HEK293 (cell line): ENCODE measurements at regions not wholly inside any gene's neighbourhood (a gene's known extent, or its start where the extent isn't known, plus 50 kb on each side); places are given as distances from the start of the nearest gene placed in this dataset.

Experiments
- CTCF ChIA-PET: fragments of 350-600 bp; formaldehyde crosslinking; extraction: SDS; loops from one replicate; lab custom pipeline; 2021; ENCODE audit warnings: antibody characterized with exemption; lab: Yijun Ruan, JAX
- POLR2A ChIA-PET: fragments of 300-600 bp; formaldehyde crosslinking; extraction: SDS; loops from one replicate; lab custom pipeline; 2020; ENCODE audit warnings: antibody characterized with exemption, inconsistent platforms; lab: Yijun Ruan, JAX
- H3K27ac ChIP-seq: fragments of 200-500 bp; sonication (Bioruptor generic); 2 replicates; pipeline ENCODE4 v1.5.1; 2014; ENCODE audit warnings: low read depth, low read length, control low read depth, inconsistent platforms; ENCODE audit errors: extremely low read depth
- H3K36me3 ChIP-seq, 2 experiments: fragments of 200-500 bp in 1 of 2; sonication (Bioruptor generic) in 1 of 2; 1 replicate in 1 of 2; 2 replicates in 1 of 2; pipeline ENCODE4 v1.5.1; 2014 to 2017; ENCODE audit warnings: inconsistent platforms in 2 of 2, low read length in 2 of 2; ENCODE audit not compliant: control insufficient read depth in 2 of 2, insufficient read depth in 1 of 2
- H3K4me1 ChIP-seq: fragments of 200-500 bp; sonication (Bioruptor generic); 2 replicates; pipeline ENCODE4 v1.5.1; 2014; ENCODE audit warnings: mild to moderate bottlenecking, low read length, inconsistent platforms; ENCODE audit not compliant: control insufficient read depth, insufficient read depth
- H3K4me3 ChIP-seq: 2 replicates; pipeline ENCODE4 v1.5.1; 2011; ENCODE audit warnings: low read depth, mild to moderate bottlenecking, control low read depth, low read length, moderate library complexity
- H3K9me3 ChIP-seq: fragments of 200-500 bp; sonication (Bioruptor generic); 2 replicates; pipeline ENCODE4 v1.5.1; 2014; ENCODE audit warnings: low read depth, low read length, inconsistent platforms; ENCODE audit not compliant: control insufficient read depth, insufficient read depth
- GFI1B ChIP-seq: fragments of 450-650 bp; formaldehyde crosslinking; IDR thresholded peaks from 2 replicates; pipeline ENCODE4 v1.5.1; 2016; ENCODE audit warnings: missing biosample characterization, missing genetic modification characterization
- GLI4 ChIP-seq: fragments of 450-650 bp; formaldehyde crosslinking; IDR thresholded peaks from 2 replicates; pipeline ENCODE4 v1.5.1; 2016; ENCODE audit warnings: missing biosample characterization, missing genetic modification characterization
- PRDM1 ChIP-seq: fragments of 450-650 bp; formaldehyde crosslinking; IDR thresholded peaks from 2 replicates; pipeline ENCODE4; 2016; ENCODE audit warnings: missing biosample characterization, missing genetic modification characterization
- SP7 ChIP-seq: fragments of 450-650 bp; formaldehyde crosslinking; IDR thresholded peaks from 2 replicates; pipeline ENCODE4 v1.5.1; 2016; ENCODE audit warnings: missing biosample characterization, missing genetic modification characterization
- ZFP41 ChIP-seq: fragments of 450-650 bp; formaldehyde crosslinking; IDR thresholded peaks from 2 replicates; pipeline ENCODE4 v1.5.1; 2016; ENCODE audit warnings: missing biosample characterization, missing genetic modification characterization, borderline replicate concordance
- ZNF2 ChIP-seq: fragments of 450-650 bp; formaldehyde crosslinking; IDR thresholded peaks from 2 replicates; pipeline ENCODE4 v1.5.1; 2016; ENCODE audit warnings: missing biosample characterization, missing genetic modification characterization
- ZNF266 ChIP-seq: fragments of 450-650 bp; formaldehyde crosslinking; IDR thresholded peaks from 2 replicates; pipeline ENCODE4 v1.5.1; 2016; ENCODE audit warnings: missing biosample characterization, missing genetic modification characterization, low read depth
- ZNF341 ChIP-seq: fragments of 450-650 bp; formaldehyde crosslinking; IDR thresholded peaks from 2 replicates; pipeline ENCODE4; 2016; ENCODE audit warnings: low read depth, missing biosample characterization, missing genetic modification characterization
- ZNF366 ChIP-seq: fragments of 450-650 bp; formaldehyde crosslinking; conservative IDR thresholded peaks from 2 replicates; pipeline ENCODE4 v1.5.1; 2016; ENCODE audit warnings: missing biosample characterization, missing genetic modification characterization
- ZNF37A ChIP-seq: fragments of 450-650 bp; IDR thresholded peaks from 2 replicates; pipeline ENCODE4 v1.5.1; 2018; ENCODE audit warnings: missing biosample characterization, missing genetic modification characterization
- ZNF394 ChIP-seq: fragments of 450-650 bp; formaldehyde crosslinking; IDR thresholded peaks from 2 replicates; pipeline ENCODE4 v1.5.1; 2016; ENCODE audit warnings: missing biosample characterization, missing genetic modification characterization, mild to moderate bottlenecking, moderate library complexity, borderline replicate concordance
- ZNF416 ChIP-seq: fragments of 450-650 bp; formaldehyde crosslinking; IDR thresholded peaks from 2 replicates; pipeline ENCODE4 v1.5.1; 2016; ENCODE audit warnings: missing biosample characterization, missing genetic modification characterization
- ZNF529 ChIP-seq: fragments of 450-650 bp; formaldehyde crosslinking; IDR thresholded peaks from 2 replicates; pipeline ENCODE4 v1.5.1; 2017; ENCODE audit warnings: missing genetic modification characterization, missing biosample characterization; ENCODE audit not compliant: insufficient replicate concordance
- ZNF585B ChIP-seq: fragments of 450-650 bp; formaldehyde crosslinking; IDR thresholded peaks from 2 replicates; pipeline ENCODE4 v1.5.1; 2016; ENCODE audit warnings: missing biosample characterization, missing genetic modification characterization
- ZNF658 ChIP-seq: fragments of 450-650 bp; formaldehyde crosslinking; IDR thresholded peaks from 2 replicates; pipeline ENCODE4; 2016; ENCODE audit warnings: missing biosample characterization, missing genetic modification characterization
- ZNF701 ChIP-seq: fragments of 450-650 bp; formaldehyde crosslinking; IDR thresholded peaks from 2 replicates; pipeline ENCODE4 v1.5.1; 2016; ENCODE audit warnings: missing biosample characterization, missing genetic modification characterization
- ZNF76 ChIP-seq: fragments of 450-650 bp; formaldehyde crosslinking; IDR thresholded peaks from 2 replicates; pipeline ENCODE4; 2016; ENCODE audit warnings: low read depth, missing biosample characterization, missing genetic modification characterization, borderline replicate concordance
- ZNF785 ChIP-seq: fragments of 450-650 bp; formaldehyde crosslinking; IDR thresholded peaks from 2 replicates; pipeline ENCODE4 v1.5.1; 2016; ENCODE audit warnings: missing biosample characterization, missing genetic modification characterization
- ZNF792 ChIP-seq: fragments of 450-650 bp; formaldehyde crosslinking; IDR thresholded peaks from 2 replicates; pipeline ENCODE4 v1.5.1; 2016; ENCODE audit warnings: missing biosample characterization, missing genetic modification characterization
- TF ChIP-seq, protein P1 (sequence below): fragments of 450-650 bp; formaldehyde crosslinking; IDR thresholded peaks from 2 replicates; pipeline ENCODE4 v1.5.1; 2016; ENCODE audit warnings: missing biosample characterization, missing genetic modification characterization
- TF ChIP-seq, protein P2 (sequence below): fragments of 450-650 bp; formaldehyde crosslinking; IDR thresholded peaks from 2 replicates; pipeline ENCODE4 v1.5.1; 2016; ENCODE audit warnings: missing biosample characterization, missing genetic modification characterization
- TF ChIP-seq, protein P3 (sequence below): fragments of 450-650 bp; formaldehyde crosslinking; IDR thresholded peaks from 2 replicates; pipeline ENCODE4 v1.5.1; 2016; ENCODE audit warnings: missing biosample characterization, missing genetic modification characterization
- TF ChIP-seq, protein P4 (sequence below): fragments of 450-650 bp; formaldehyde crosslinking; IDR thresholded peaks from 2 replicates; pipeline ENCODE4 v1.5.1; 2017; ENCODE audit warnings: missing biosample characterization, missing genetic modification characterization
- TF ChIP-seq, protein P5 (sequence below): fragments of 450-650 bp; formaldehyde crosslinking; IDR thresholded peaks from 2 replicates; pipeline ENCODE4 v1.5.1; 2016; ENCODE audit warnings: missing biosample characterization, missing genetic modification characterization

DNA sequence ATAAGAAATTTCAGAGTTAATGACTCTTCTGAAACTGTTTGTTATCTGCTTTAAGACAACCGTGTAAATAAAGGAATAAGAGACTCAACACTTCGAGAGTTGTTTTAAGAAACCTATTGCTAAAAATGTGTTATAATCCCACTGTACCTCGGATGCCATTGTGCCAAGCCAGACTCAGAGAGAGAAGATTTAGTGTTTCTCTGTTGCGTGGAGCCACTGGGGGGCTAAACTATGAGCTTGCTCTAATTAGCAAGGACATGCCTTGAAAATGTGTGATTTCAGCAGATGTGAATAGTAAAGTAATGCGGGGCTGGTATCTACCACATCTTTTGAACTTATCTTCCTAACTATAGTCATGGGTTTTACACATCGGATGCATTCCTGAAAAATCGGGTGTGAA lies 56.2 kb upstream of the TARBP1 start:
- Histone ChIP-seq H3K4me1 (peaks cover 32% of the 10 kb centered on the region), H3K9me3 (no peaks in the 10 kb centered on the region), H3K4me3 (no peak overlapping the region), H3K36me3 (no peaks in the 10 kb centered on the region), H3K27ac (peak overlapping the region; percentile 10; the same call in 1 of the 2 replicates)
- POLR2A ChIA-PET = interaction anchor here (0.9 to 2.6 kb wide), 3 partner anchors 9 to 18 kb away, joined by 3 to 10 read pairs (median 3); no protein-coding TSS in a partner anchor
- TF ChIP-seq, protein P1, sequence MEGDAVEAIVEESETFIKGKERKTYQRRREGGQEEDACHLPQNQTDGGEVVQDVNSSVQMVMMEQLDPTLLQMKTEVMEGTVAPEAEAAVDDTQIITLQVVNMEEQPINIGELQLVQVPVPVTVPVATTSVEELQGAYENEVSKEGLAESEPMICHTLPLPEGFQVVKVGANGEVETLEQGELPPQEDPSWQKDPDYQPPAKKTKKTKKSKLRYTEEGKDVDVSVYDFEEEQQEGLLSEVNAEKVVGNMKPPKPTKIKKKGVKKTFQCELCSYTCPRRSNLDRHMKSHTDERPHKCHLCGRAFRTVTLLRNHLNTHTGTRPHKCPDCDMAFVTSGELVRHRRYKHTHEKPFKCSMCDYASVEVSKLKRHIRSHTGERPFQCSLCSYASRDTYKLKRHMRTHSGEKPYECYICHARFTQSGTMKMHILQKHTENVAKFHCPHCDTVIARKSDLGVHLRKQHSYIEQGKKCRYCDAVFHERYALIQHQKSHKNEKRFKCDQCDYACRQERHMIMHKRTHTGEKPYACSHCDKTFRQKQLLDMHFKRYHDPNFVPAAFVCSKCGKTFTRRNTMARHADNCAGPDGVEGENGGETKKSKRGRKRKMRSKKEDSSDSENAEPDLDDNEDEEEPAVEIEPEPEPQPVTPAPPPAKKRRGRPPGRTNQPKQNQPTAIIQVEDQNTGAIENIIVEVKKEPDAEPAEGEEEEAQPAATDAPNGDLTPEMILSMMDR (tag by site-specific recombination) = no peak
- CTCF ChIA-PET = interaction anchor here (0.5 to 0.7 kb wide), 2 partner anchors 35 to 882 kb away, joined by 3 read pairs; no protein-coding TSS in a partner anchor

DNA sequence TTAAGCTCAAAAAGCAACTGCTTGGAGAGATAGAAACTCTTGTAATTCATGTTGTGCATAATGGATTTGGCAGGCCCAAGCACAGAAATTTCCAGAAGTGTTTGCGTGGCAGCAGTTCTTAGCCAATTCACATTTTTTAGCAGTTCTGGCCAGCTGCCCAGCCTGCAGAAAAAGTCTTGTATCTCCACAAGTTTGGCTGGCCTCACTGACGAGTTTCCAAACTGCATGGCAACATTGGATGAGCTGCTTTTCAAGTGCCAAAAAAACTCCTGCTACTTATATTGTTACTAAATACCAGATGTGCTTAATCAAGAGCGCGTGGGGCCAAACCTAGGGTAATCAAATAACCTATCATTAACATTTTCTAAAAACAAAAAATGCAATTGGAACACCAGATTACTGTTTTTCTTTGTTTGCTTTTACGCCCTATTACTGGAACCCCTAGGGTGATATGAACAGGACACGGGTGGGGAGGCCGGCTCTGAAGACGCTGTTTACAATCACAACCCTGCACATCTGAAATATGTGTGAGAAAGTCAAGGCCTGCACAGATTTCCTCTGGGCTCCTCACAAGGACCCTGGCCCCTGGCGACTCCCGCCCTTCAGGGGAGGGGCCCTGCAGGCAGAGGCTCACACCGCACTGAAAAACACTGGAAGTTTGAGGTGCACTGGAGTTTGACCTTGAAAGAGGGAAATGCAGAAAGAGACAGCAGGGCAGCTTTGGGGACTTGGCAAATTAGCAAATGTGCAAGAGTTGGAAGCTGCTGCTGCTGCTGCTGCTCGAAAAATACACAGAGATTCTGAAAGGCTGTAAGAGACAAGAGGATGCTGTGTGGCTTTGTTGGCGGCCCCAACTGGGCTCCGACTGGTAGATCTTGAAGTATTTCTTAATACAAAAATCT lies 55.2 kb upstream of the TARBP1 start:
- ChIA-PET POLR2A (interaction anchor here (2.6 kb wide), 1 partner anchor 10 kb away, joined by 10 read pairs; no protein-coding TSS in a partner anchor), CTCF (interaction anchor here (0.7 to 1.3 kb wide), 3 partner anchors 9 to 934 kb away, joined by 3 to 5 read pairs (median 3); no protein-coding TSS in a partner anchor)
- H3K36me3 ChIP-seq = no peaks in the 10 kb centered on the region
- no peaks in the 10 kb centered on the region for H3K9me3 ChIP-seq
- peaks cover 32% of the 10 kb centered on the region for H3K4me1 ChIP-seq
- peak overlapping the region; percentile 47 for H3K27ac ChIP-seq
- H3K4me3 ChIP-seq = no peak overlapping the region
- TF ChIP-seq GLI4 (tag by site-specific recombination) (no peak), ZNF76 (tag by site-specific recombination) (no peak), ZNF394 (tag by site-specific recombination) (no peak), ZNF792 (tag by site-specific recombination) (no peak), ZNF585B (tag by site-specific recombination) (no peak), ZNF2 (peak; percentile 36; the same call in 1 of the 2 replicates), ZNF366 (tag by site-specific recombination) (peak; percentile 54; the same call in 1 of the 2 replicates), PRDM1 (no peak), GFI1B (tag by site-specific recombination) (peak; percentile 67), ZNF529 (tag by site-specific recombination) (no peak), ZNF266 (tag by site-specific recombination) (no peak), ZNF341 (tag by site-specific recombination) (peak; percentile 62), ZFP41 (tag by site-specific recombination) (no peak), ZNF785 (tag by site-specific recombination) (no peak), ZNF658 (tag by site-specific recombination) (no peak), SP7 (peak; percentile 100), ZNF37A (tag by site-specific recombination) (no peak), ZNF416 (tag by site-specific recombination) (no peak), ZNF701 (tag by site-specific recombination) (no peak)
- TF ChIP-seq, protein P2, sequence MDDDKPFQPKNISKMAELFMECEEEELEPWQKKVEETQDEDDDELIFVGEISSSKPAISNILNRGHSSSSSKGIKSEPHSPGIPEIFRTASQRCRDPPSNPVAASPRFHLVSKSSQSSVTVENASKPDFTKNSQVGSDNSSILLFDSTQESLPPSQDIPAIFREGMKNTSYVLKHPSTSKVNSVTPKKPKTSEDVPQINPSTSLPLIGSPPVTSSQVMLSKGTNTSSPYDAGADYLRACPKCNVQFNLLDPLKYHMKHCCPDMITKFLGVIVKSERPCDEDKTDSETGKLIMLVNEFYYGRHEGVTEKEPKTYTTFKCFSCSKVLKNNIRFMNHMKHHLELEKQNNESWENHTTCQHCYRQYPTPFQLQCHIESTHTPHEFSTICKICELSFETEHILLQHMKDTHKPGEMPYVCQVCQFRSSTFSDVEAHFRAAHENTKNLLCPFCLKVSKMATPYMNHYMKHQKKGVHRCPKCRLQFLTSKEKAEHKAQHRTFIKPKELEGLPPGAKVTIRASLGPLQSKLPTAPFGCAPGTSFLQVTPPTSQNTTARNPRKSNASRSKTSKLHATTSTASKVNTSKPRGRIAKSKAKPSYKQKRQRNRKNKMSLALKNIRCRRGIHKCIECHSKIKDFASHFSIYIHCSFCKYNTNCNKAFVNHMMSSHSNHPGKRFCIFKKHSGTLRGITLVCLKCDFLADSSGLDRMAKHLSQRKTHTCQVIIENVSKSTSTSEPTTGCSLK (tag by site-specific recombination) = no peak
- TF ChIP-seq, protein P3, sequence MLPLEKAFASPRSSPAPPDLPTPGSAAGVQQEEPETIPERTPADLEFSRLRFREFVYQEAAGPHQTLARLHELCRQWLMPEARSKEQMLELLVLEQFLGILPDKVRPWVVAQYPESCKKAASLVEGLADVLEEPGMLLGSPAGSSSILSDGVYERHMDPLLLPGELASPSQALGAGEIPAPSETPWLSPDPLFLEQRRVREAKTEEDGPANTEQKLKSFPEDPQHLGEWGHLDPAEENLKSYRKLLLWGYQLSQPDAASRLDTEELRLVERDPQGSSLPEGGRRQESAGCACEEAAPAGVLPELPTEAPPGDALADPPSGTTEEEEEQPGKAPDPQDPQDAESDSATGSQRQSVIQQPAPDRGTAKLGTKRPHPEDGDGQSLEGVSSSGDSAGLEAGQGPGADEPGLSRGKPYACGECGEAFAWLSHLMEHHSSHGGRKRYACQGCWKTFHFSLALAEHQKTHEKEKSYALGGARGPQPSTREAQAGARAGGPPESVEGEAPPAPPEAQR = no peak
- TF ChIP-seq, protein P4, sequence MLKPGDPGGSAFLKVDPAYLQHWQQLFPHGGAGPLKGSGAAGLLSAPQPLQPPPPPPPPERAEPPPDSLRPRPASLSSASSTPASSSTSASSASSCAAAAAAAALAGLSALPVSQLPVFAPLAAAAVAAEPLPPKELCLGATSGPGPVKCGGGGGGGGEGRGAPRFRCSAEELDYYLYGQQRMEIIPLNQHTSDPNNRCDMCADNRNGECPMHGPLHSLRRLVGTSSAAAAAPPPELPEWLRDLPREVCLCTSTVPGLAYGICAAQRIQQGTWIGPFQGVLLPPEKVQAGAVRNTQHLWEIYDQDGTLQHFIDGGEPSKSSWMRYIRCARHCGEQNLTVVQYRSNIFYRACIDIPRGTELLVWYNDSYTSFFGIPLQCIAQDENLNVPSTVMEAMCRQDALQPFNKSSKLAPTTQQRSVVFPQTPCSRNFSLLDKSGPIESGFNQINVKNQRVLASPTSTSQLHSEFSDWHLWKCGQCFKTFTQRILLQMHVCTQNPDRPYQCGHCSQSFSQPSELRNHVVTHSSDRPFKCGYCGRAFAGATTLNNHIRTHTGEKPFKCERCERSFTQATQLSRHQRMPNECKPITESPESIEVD (tag by site-specific recombination) = peak; percentile 100
- TF ChIP-seq, protein P5, sequence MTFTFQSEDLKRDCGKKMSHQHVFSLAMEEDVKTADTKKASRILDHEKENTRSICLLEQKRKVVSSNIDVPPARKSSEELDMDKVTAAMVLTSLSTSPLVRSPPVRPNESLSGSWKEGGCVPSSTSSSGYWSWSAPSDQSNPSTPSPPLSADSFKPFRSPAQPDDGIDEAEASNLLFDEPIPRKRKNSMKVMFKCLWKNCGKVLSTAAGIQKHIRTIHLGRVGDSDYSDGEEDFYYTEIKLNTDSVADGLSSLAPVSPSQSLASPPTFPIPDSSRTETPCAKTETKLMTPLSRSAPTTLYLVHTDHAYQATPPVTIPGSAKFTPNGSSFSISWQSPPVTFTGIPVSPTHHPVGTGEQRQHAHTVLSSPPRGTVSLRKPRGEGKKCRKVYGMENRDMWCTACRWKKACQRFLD = no peak
